HG02571 (cell line): ENCODE measurements at regions not wholly inside any gene's neighbourhood (a gene's known extent, or its start where the extent isn't known, plus 50 kb on each side); places are given as distances from the start of the nearest gene placed in this dataset.
"Not testable (repeated sequence)": the region's sequence is repeated elsewhere in the genome, so short reads cannot be mapped to it uniquely, and the experiment has no call there.

Experiments used
- ATAC-seq: cut with Tn5 transposase; IDR thresholded peaks from one replicate; pipeline ENCODE4 v1.9.1; 2021; ENCODE audit warnings: mild to moderate bottlenecking, moderate library complexity; ENCODE audit not compliant: unreplicated experiment

- ATAC-seq = no peak
These were observed 204.5 kb downstream of the SREK1 start for GRCh38 chr5:66348387-66349125.

- no peak for ATAC-seq
These were observed 207.7 kb downstream of the SREK1 start for GRCh38 chr5:66351813-66352212.

- ATAC-seq = no peak
These were observed 209.1 kb downstream of the SREK1 start for GRCh38 chr5:66353186-66353585.

GRCh38 chr5:66354422-66354821 lies 210.3 kb downstream of the SREK1 start:
- no peak for ATAC-seq

- ATAC-seq = no peak
These were observed 212.0 kb downstream of the SREK1 start for GRCh38 chr5:66356011-66356565.

- ATAC-seq = no peak
These were observed 214.6 kb downstream of the SREK1 start for GRCh38 chr5:66358741-66359140.

GRCh38 chr5:66361070-66361469 lies 217.0 kb downstream of the SREK1 start:
- no peak for ATAC-seq

- no peak for ATAC-seq
These were observed 217.9 kb downstream of the SREK1 start for GRCh38 chr5:66362046-66362445.

GRCh38 chr5:66362687-66363086 lies 218.6 kb downstream of the SREK1 start:
- no peak for ATAC-seq

- no peak for ATAC-seq
These were observed 219.0 kb downstream of the SREK1 start for GRCh38 chr5:66363097-66363496.

- no peak for ATAC-seq
These were observed 220.1 kb downstream of the SREK1 start for GRCh38 chr5:66364186-66364585.

- ATAC-seq = no peak
These were observed 221.9 kb downstream of the SREK1 start for GRCh38 chr5:66365981-66366380.

GRCh38 chr5:66367814-66368541 lies 223.9 kb downstream of the SREK1 start:
- ATAC-seq = no peak

GRCh38 chr5:66368811-66369210 lies 224.7 kb downstream of the SREK1 start:
- no peak for ATAC-seq

GRCh38 chr5:66377747-66378146 lies 218.4 kb upstream of the MAST4 start:
- no peak for ATAC-seq

GRCh38 chr5:66378407-66378806 lies 217.8 kb upstream of the MAST4 start:
- no peak for ATAC-seq

GRCh38 chr5:66382152-66382551 lies 214.0 kb upstream of the MAST4 start:
- ATAC-seq = no peak

- ATAC-seq = not testable (repeated sequence)
These were observed 191.0 kb upstream of the MAST4 start for GRCh38 chr5:66405145-66405544.

GRCh38 chr5:66406761-66407336 lies 189.3 kb upstream of the MAST4 start:
- no peak for ATAC-seq

GRCh38 chr5:66407765-66408164 lies 188.4 kb upstream of the MAST4 start:
- ATAC-seq = no peak

- ATAC-seq = no peak
These were observed 187.6 kb upstream of the MAST4 start for GRCh38 chr5:66408576-66408975.

- ATAC-seq = no peak
These were observed 186.1 kb upstream of the MAST4 start for GRCh38 chr5:66410122-66410521.
